A549 (cell line): ENCODE measurements at regions not wholly inside any gene's neighbourhood (a gene's known extent, or its start where the extent isn't known, plus 50 kb on each side); places are given as distances from the start of the nearest gene placed in this dataset.
A peak's percentile ranks its signal among the peaks of the same experiment; 100 is the strongest.

Experiments
- ATAC-seq, 2 experiments: fragments of 200-7000 bp in 1 of 2; fragments of >200 bp in 1 of 2; cut with Nextera tagmentation in 1 of 2; cut with Tn5 transposase in 1 of 2; 3 replicates each; pipeline versions ENCODE4 v1.8.0 to v1.9.1; 2018 to 2020; ENCODE audit warnings: mild to moderate bottlenecking in 1 of 2, moderate library complexity in 1 of 2
- CTCF ChIA-PET: fragments of 300-600 bp; sonication (Branson Sonifier 250); formaldehyde crosslinking; extraction: SDS; loops from one replicate; lab custom pipeline; 2021; ENCODE audit warnings: antibody characterized with exemption, inconsistent platforms; lab: Yijun Ruan, JAX
- POLR2A ChIA-PET: fragments of 350-600 bp; formaldehyde crosslinking; extraction: SDS; loops from one replicate; lab custom pipeline; 2021; ENCODE audit warnings: antibody characterized with exemption, inconsistent platforms; lab: Yijun Ruan, JAX
- DNase-seq, 2 experiments: peaks; one replicate each; pipeline versions ENCODE4 v3.0.0 to v3.0.0-alpha.2; 2011 to 2016; ENCODE audit warnings: low read depth in 1 of 2, low spot score in 1 of 2
- FAIRE-seq: peaks from 2 replicates; lab custom pipeline; 2011; peaks lifted over from hg19 to GRCh38; lab: Jason Lieb, UNC
- H3K27ac ChIP-seq, 2 experiments: fragments of >200 bp; sonication (Bioruptor Twin); formaldehyde crosslinking; 3 replicates each; pipeline ENCODE4 v1.5.1; 2016 to 2017
- H3K4me1 ChIP-seq: fragments of >200 bp; sonication (Bioruptor Twin); formaldehyde crosslinking; 3 replicates; pipeline ENCODE4 v1.6.1; 2016
- H3K4me2 ChIP-seq: fragments of >200 bp; sonication (Bioruptor Twin); formaldehyde crosslinking; 3 replicates; pipeline ENCODE4 v1.6.1; 2016
- H3K4me3 ChIP-seq: fragments of >200 bp; sonication (Bioruptor Twin); formaldehyde crosslinking; 3 replicates; pipeline ENCODE4 v1.5.1; 2016
- H3K9me3 ChIP-seq: fragments of >200 bp; sonication (Bioruptor Twin); formaldehyde crosslinking; 3 replicates; pipeline ENCODE4 v1.6.1; 2016
- CBX8 ChIP-seq: fragments of 200-600 bp; sonication (generic); IDR thresholded peaks from 2 replicates; pipeline ENCODE4 v1.6.1; 2016
- CHD4 ChIP-seq: fragments of 200-600 bp; sonication (generic); IDR thresholded peaks from 2 replicates; pipeline ENCODE4 v1.6.1; 2016; ENCODE audit warnings: antibody characterized with exemption, mild to moderate bottlenecking, borderline replicate concordance
- FOSL2 ChIP-seq, 2 experiments: fragments of 450-650 bp in 1 of 2; fragments of >200 bp in 1 of 2; sonication (Bioruptor Twin) in 1 of 2; formaldehyde crosslinking; IDR thresholded peaks; 2 replicates each; pipeline versions ENCODE4 v1.5.0 to v1.6.1; 2016 to 2020; ENCODE audit warnings: mild to moderate bottlenecking in 1 of 2, moderate library complexity in 1 of 2
- HDAC2 ChIP-seq: fragments of 200-600 bp; sonication (generic); IDR thresholded peaks from 2 replicates; pipeline ENCODE4 v1.6.1; 2016
- HES2 ChIP-seq: fragments of >200 bp; sonication (Bioruptor Twin); formaldehyde crosslinking; IDR thresholded peaks from 2 replicates; pipeline ENCODE4 v1.6.1; 2016
- HEYL ChIP-seq: fragments of 250-450 bp; sonication (Bioruptor Pico); IDR thresholded peaks from 2 replicates; pipeline ENCODE4 v1.8.0; 2021; ENCODE audit warnings: mild to moderate bottlenecking, moderate library complexity
- HOXA7 ChIP-seq: fragments of 250-450 bp; sonication (Bioruptor Pico); IDR thresholded peaks from 2 replicates; pipeline ENCODE4 v1.5.0; 2020; ENCODE audit warnings: mild to moderate bottlenecking, moderate library complexity
- JUNB ChIP-seq: fragments of >200 bp; sonication (Bioruptor Twin); formaldehyde crosslinking; IDR thresholded peaks from 2 replicates; pipeline ENCODE4 v1.6.1; 2016
- MAZ ChIP-seq: fragments of 150-350 bp; IDR thresholded peaks from 2 replicates; pipeline ENCODE4 v1.6.1; 2014; ENCODE audit warnings: antibody characterized with exemption, low read depth, low read length, borderline replicate concordance
- POLR2AphosphoS2 ChIP-seq: conservative IDR thresholded peaks from 2 replicates; pipeline ENCODE4 v1.6.1; 2012; ENCODE audit warnings: low read length, improper control_type of control experiment, inconsistent platforms
- RCOR1 ChIP-seq: fragments of 150-350 bp; IDR thresholded peaks from 2 replicates; pipeline ENCODE4 v1.6.1; 2014; ENCODE audit warnings: antibody characterized with exemption, low read length, low read depth
- SMC3 ChIP-seq: fragments of >200 bp; sonication (Bioruptor Twin); formaldehyde crosslinking; IDR thresholded peaks from 3 replicates; pipeline ENCODE4 v1.6.1; 2018; ENCODE audit warnings: inconsistent platforms
- ZNF302 ChIP-seq: fragments of 250-450 bp; sonication (Bioruptor Pico); IDR thresholded peaks from 2 replicates; pipeline ENCODE4 v1.9.0; 2021; ENCODE audit warnings: inconsistent platforms, mild to moderate bottlenecking, moderate library complexity
- WGBS: methylation state at CpG from one replicate; pipeline ENCODE4 v1.1.6; 2017; ENCODE audit errors: missing lambda C conversion rate; 5-methylcytosine and 5-hydroxymethylcytosine counted together

- Histone ChIP-seq H3K4me1 (no peaks in the 10 kb centered on the region), H3K9me3 (no peaks in the 10 kb centered on the region), H3K4me3 (no peak overlapping the region), H3K4me2 (no peak overlapping the region), H3K27ac (no peak overlapping the region)
- DNase-seq (no peak), FAIRE-seq (no peak), ATAC-seq (no peak)
- WGBS = 27% methylated on average over 1 of the region's 1 CpG
- TF ChIP-seq MAZ = no peak
- TF ChIP-seq POLR2AphosphoS2 = no peak
- no peak for TF ChIP-seq SMC3
- CTCF ChIA-PET = no interaction called here
- POLR2A ChIA-PET = no interaction called here
Measured at GRCh38 chr4:106601519-106601918, 232.9 kb upstream of the GIMD1 start.

GRCh38 chr4:106595906-106596305, 227.3 kb upstream of the GIMD1 start:
- H3K9me3 ChIP-seq = no peaks in the 10 kb centered on the region
- 16% methylated on average over 1 of the region's 1 CpG for WGBS
- H3K4me2 ChIP-seq = no peak overlapping the region
- H3K4me3 ChIP-seq = no peak overlapping the region
- POLR2A ChIA-PET = no interaction called here
- no peaks in the 10 kb centered on the region for H3K4me1 ChIP-seq
- FAIRE-seq = no peak
- TF ChIP-seq HEYL (CRISPR knock-in tag) = no peak
- TF ChIP-seq HDAC2 = no peak
- TF ChIP-seq MAZ = no peak
- TF ChIP-seq CHD4 = no peak
- TF ChIP-seq HOXA7 (CRISPR knock-in tag) = no peak
- TF ChIP-seq, all 56 proteins: peak for 0
- H3K27ac ChIP-seq = no peak overlapping the region
- CTCF ChIA-PET = no interaction called here
- DNase-seq (no peak), ATAC-seq (no peak)

GRCh38 chr4:106594291-106594952, 225.8 kb upstream of the GIMD1 start:
- no peak for TF ChIP-seq JUNB
- no peak for TF ChIP-seq CBX8
- TF ChIP-seq ZNF302 (CRISPR knock-in tag) = no peak
- DNase-seq (peak in 1 of 2 experiments; percentile 2), FAIRE-seq (no peak), ATAC-seq (no peak)
- Histone ChIP-seq H3K4me1 (no peaks in the 10 kb centered on the region), H3K27ac (no peak overlapping the region), H3K4me3 (no peak overlapping the region), H3K4me2 (no peak overlapping the region), H3K9me3 (no peaks in the 10 kb centered on the region)
- ChIA-PET CTCF (no interaction called here), POLR2A (no interaction called here)

- FAIRE-seq (no peak), ATAC-seq (no peak)
- no peak overlapping the region for H3K4me2 ChIP-seq
- H3K4me1 ChIP-seq = peaks cover 32% of the 10 kb centered on the region
- ChIA-PET POLR2A (no interaction called here), CTCF (no interaction called here)
- no peak overlapping the region for H3K27ac ChIP-seq
- no peaks in the 10 kb centered on the region for H3K9me3 ChIP-seq
- WGBS = 57% methylated on average over 1 of the region's 1 CpG
- no peak for TF ChIP-seq HES2
- TF ChIP-seq, all 56 proteins: peak for 0
- no peak overlapping the region for H3K4me3 ChIP-seq
- DNase-seq = no peak
Measured at GRCh38 chr4:106588891-106589290, 220.3 kb upstream of the GIMD1 start.

GRCh38 chr4:106587558-106587957, 219.0 kb upstream of the GIMD1 start:
- no peak for ATAC-seq
- Histone ChIP-seq H3K4me2 (peak overlapping the region; percentile 34; the same call in 2 of the 3 replicates), H3K27ac (no peak overlapping the region), H3K4me3 (no peak overlapping the region), H3K9me3 (no peaks in the 10 kb centered on the region), H3K4me1 (peaks cover 40% of the 10 kb centered on the region)
- FAIRE-seq = no peak
- DNase-seq = peak in 1 of 2 experiments; percentile 9
- ChIA-PET CTCF (no interaction called here), POLR2A (no interaction called here)
- 4% methylated on average over 1 of the region's 1 CpG for WGBS
- no peak for TF ChIP-seq HEYL (CRISPR knock-in tag)
- TF ChIP-seq FOSL2 (IDR thresholded peaks at IDR 0.05) = peak; percentile 16; the same call in 1 of the 2 replicates
- no peak for TF ChIP-seq FOSL2 (CRISPR knock-in tag; IDR thresholded peaks at IDR 0.05)
- TF ChIP-seq RCOR1 = no peak

- Histone ChIP-seq H3K27ac (no peak overlapping the region), H3K4me3 (no peak overlapping the region), H3K9me3 (no peaks in the 10 kb centered on the region), H3K4me2 (peak overlapping the region; percentile 20; the same call in 2 of the 3 replicates), H3K4me1 (peaks cover 42% of the 10 kb centered on the region)
- FAIRE-seq (no peak), DNase-seq (no peak), ATAC-seq (no peak)
- WGBS = 5% methylated on average over 1 of the region's 1 CpG
- no peak for TF ChIP-seq HEYL (CRISPR knock-in tag)
- TF ChIP-seq RCOR1 = no peak
- ChIA-PET CTCF (no interaction called here), POLR2A (no interaction called here)
Measured at GRCh38 chr4:106585915-106586349, 217.4 kb upstream of the GIMD1 start.
